ENCODE measurements at regions not wholly inside any gene's neighbourhood (a gene's known extent, or its start where the extent isn't known, plus 50 kb on each side); places are given as distances from the start of the nearest gene placed in this dataset.
"Not testable (repeated sequence)": the region's sequence is repeated elsewhere in the genome, so short reads cannot be mapped to it uniquely, and the experiment has no call there.

DNA sequence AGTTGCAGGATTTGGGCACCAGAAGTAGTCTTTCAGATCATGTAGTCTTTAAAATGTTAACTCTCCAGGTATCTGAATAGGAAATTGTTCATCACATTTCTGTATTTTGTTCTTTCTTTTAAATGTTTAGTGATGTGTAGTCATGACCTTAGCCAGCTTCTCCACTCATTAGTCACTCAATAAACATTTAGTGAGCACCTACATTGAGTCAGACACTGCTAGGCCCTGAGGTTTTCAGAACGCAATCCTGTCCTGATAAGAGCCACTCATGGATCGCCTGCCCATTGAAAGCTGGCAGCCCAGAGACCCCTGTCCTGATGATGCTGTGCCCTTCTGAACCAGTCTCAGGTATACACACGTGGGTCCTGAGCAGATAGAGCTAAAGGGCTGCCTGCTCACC lies 163.4 kb upstream of the HEY2 start:
- Mint-ChIP-seq H3K9me3 (no peaks in the 10 kb centered on the region), H3K27me3 (peaks cover 51% of the 10 kb centered on the region), H3K4me3 (no peak overlapping the region), H3K36me3 (ENCODE audit: low read depth) (no peaks in the 10 kb centered on the region), H3K4me1 (ENCODE audit: low read depth) (no peaks in the 10 kb centered on the region), H3K27ac (no peak overlapping the region)
- POLR2A ChIA-PET: no interaction called here
- H3K9me3 ChIP-seq (ENCODE audit: control insufficient read depth in 1 of 2, insufficient read depth in 1 of 2, low read length in 2 of 2): no peaks in the 10 kb centered on the region
- H3K4me1 ChIP-seq (ENCODE audit: insufficient read depth, low read length): no peaks in the 10 kb centered on the region
- H3K27me3 ChIP-seq (ENCODE audit: control insufficient read depth in 1 of 2, insufficient read depth in 2 of 2, low read length in 2 of 2): no peaks in the 10 kb centered on the region
- no peaks in the 10 kb centered on the region for H3K36me3 ChIP-seq (ENCODE audit: insufficient read depth, low read length)
- intact Hi-C loops (cut with DNase I, micrococcal nuclease): no loop called here
- ATAC-seq (ENCODE audit: poor library complexity) (no peak), DNase-seq (no peak)
- no peak overlapping the region for H3K27ac ChIP-seq (ENCODE audit: low read depth in 1 of 2, low read length in 2 of 2)
- TF ChIP-seq, protein P1, sequence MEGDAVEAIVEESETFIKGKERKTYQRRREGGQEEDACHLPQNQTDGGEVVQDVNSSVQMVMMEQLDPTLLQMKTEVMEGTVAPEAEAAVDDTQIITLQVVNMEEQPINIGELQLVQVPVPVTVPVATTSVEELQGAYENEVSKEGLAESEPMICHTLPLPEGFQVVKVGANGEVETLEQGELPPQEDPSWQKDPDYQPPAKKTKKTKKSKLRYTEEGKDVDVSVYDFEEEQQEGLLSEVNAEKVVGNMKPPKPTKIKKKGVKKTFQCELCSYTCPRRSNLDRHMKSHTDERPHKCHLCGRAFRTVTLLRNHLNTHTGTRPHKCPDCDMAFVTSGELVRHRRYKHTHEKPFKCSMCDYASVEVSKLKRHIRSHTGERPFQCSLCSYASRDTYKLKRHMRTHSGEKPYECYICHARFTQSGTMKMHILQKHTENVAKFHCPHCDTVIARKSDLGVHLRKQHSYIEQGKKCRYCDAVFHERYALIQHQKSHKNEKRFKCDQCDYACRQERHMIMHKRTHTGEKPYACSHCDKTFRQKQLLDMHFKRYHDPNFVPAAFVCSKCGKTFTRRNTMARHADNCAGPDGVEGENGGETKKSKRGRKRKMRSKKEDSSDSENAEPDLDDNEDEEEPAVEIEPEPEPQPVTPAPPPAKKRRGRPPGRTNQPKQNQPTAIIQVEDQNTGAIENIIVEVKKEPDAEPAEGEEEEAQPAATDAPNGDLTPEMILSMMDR (IDR thresholded peaks at IDR 0.05): no peak
- no peak overlapping the region for H3K4me3 ChIP-seq (ENCODE audit: low read length)
- CTCF ChIA-PET: no interaction called here

DNA sequence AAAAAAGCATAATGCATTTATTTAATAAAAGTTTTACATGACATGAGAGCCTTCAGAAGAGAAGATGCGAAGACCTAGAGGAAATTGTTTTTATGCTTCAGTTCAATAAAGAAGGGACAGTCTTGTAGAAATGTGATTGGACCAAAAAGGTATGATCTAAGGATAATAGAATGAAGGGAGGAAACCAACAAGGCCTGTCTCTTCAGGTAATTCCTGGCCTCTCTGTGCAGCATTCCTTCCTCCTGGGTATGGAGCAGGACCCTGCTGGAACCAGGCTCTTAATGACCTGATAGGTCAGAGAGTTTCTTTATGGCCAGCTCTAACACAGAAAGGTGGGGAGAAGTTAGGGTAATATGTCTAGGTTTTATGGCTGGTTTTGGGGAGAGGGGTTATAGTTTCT lies 162.8 kb upstream of the HEY2 start:
- H3K27ac Mint-ChIP-seq: no peak overlapping the region
- no peak for DNase-seq
- H3K27me3 ChIP-seq (ENCODE audit: control insufficient read depth in 1 of 2, insufficient read depth in 2 of 2, low read length in 2 of 2): no peaks in the 10 kb centered on the region
- H3K9me3 Mint-ChIP-seq: no peaks in the 10 kb centered on the region
- no peak overlapping the region for H3K4me3 ChIP-seq (ENCODE audit: low read length)
- H3K9me3 ChIP-seq (ENCODE audit: control insufficient read depth in 1 of 2, insufficient read depth in 1 of 2, low read length in 2 of 2): no peaks in the 10 kb centered on the region
- no peak overlapping the region for H3K4me3 Mint-ChIP-seq
- TF ChIP-seq, protein P1 (IDR thresholded peaks at IDR 0.05): no peak
- ChIA-PET POLR2A (no interaction called here), CTCF (no interaction called here)
- no peaks in the 10 kb centered on the region for H3K4me1 ChIP-seq (ENCODE audit: insufficient read depth, low read length)
- H3K36me3 ChIP-seq (ENCODE audit: insufficient read depth, low read length): no peaks in the 10 kb centered on the region
- no peak for ATAC-seq (ENCODE audit: poor library complexity)
- H3K36me3 Mint-ChIP-seq (ENCODE audit: low read depth): no peaks in the 10 kb centered on the region
- intact Hi-C loops (cut with DNase I, micrococcal nuclease): no loop called here
- H3K4me1 Mint-ChIP-seq (ENCODE audit: low read depth): no peaks in the 10 kb centered on the region
- no peak overlapping the region for H3K27ac ChIP-seq (ENCODE audit: low read depth in 1 of 2, low read length in 2 of 2)
- H3K27me3 Mint-ChIP-seq: peaks cover 47% of the 10 kb centered on the region

DNA sequence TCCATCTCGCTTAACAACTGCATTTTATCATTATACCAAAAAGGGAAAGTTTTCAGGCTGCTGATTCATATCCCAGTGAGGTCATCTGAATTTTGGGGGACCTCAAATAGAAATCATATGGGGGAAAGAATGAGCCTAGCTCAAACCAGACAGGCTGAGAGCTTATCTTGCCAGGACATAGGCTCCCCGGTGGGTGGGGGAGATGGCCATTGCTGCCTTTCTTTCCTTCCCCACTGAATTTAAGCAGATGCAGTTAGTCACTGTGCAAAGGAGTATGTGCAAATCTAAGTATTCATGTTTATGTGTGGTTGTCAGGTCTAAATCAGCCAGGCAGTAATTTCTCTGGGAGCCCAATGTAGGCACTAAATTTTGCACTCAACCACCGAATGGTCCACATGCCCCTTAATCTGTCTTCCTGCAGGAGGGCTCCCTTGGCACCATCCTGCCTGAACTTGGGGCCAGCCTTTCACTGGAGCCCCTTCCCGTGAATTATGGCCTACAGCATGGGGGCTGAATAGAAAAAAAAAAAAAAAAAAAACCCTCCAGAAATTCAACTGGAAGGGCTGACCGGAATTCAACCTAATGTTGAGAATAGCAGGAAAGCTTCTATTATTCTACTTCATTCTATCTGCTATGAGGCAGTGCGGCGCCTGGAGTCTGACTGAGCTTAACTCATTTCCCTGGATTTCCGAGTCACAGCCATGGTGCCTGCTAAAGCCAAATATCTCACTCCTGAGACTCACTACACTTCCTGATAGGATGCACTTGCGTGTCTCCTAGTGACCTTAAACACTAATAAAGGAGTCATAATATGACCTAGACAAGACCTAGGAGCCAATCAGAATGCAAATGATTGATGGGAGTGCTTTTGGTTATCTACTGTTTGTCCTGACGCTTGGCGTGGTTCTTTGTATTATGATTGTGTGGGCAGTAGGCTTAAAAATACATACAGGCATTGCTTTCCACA lies 161.5 kb upstream of the HEY2 start:
- Mint-ChIP-seq H3K9me3 (no peaks in the 10 kb centered on the region), H3K4me1 (ENCODE audit: low read depth) (no peaks in the 10 kb centered on the region), H3K27me3 (peaks cover 42% of the 10 kb centered on the region), H3K4me3 (no peak overlapping the region), H3K36me3 (ENCODE audit: low read depth) (no peaks in the 10 kb centered on the region), H3K27ac (no peak overlapping the region)
- no peaks in the 10 kb centered on the region for H3K27me3 ChIP-seq (ENCODE audit: control insufficient read depth in 1 of 2, insufficient read depth in 2 of 2, low read length in 2 of 2)
- H3K36me3 ChIP-seq (ENCODE audit: insufficient read depth, low read length): no peaks in the 10 kb centered on the region
- ATAC-seq (ENCODE audit: poor library complexity): no peak
- intact Hi-C loops (cut with DNase I, micrococcal nuclease): no loop called here
- TF ChIP-seq, protein P1 (IDR thresholded peaks at IDR 0.05): no peak
- no peak overlapping the region for H3K27ac ChIP-seq (ENCODE audit: low read depth in 1 of 2, low read length in 2 of 2)
- ChIA-PET CTCF (no interaction called here), POLR2A (no interaction called here)
- DNase-seq: no peak
- H3K4me3 ChIP-seq (ENCODE audit: low read length): no peak overlapping the region
- no peaks in the 10 kb centered on the region for H3K4me1 ChIP-seq (ENCODE audit: insufficient read depth, low read length)
- no peaks in the 10 kb centered on the region for H3K9me3 ChIP-seq (ENCODE audit: control insufficient read depth in 1 of 2, insufficient read depth in 1 of 2, low read length in 2 of 2)

DNA sequence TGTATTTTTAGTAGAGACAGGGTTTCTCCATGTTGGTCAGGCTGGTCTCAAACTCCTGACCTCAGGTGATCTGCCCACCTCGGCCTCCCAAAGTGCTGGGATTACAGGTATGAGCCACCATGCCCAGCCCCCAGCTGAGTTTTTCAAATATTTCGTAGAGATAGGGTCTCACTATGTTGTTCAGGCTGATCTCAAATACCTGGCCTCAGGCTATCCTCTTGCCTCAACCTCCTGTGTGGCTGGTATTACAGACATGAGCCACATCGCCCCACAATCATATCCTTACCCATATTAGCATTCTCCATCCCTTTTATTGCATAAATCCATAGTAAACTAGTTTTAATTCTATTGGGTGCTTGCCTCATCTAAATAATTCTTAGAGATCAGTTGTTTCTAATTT lies 157.6 kb upstream of the HEY2 start:
- CTCF ChIA-PET; H3K4me3 Mint-ChIP-seq; H3K9me3 Mint-ChIP-seq; POLR2A ChIA-PET; H3K9me3 ChIP-seq (ENCODE audit: control insufficient read depth in 1 of 2, insufficient read depth in 1 of 2, low read length in 2 of 2); H3K4me1 ChIP-seq (ENCODE audit: insufficient read depth, low read length); H3K36me3 Mint-ChIP-seq (ENCODE audit: low read depth); H3K27ac Mint-ChIP-seq; H3K27me3 ChIP-seq (ENCODE audit: control insufficient read depth in 1 of 2, insufficient read depth in 2 of 2, low read length in 2 of 2); H3K27ac ChIP-seq (ENCODE audit: low read depth in 1 of 2, low read length in 2 of 2); DNase-seq; H3K36me3 ChIP-seq (ENCODE audit: insufficient read depth, low read length); H3K4me3 ChIP-seq (ENCODE audit: low read length); H3K4me1 Mint-ChIP-seq (ENCODE audit: low read depth); ATAC-seq (ENCODE audit: poor library complexity); intact Hi-C loops (cut with DNase I, micrococcal nuclease): not testable (repeated sequence)
- H3K27me3 Mint-ChIP-seq: peaks cover 12% of the 10 kb centered on the region
